Head of caudate nucleus (tissue), 42 donors: ENCODE measurements at regions not wholly inside any gene's neighbourhood (a gene's known extent, or its start where the extent isn't known, plus 50 kb on each side); places are given as distances from the start of the nearest gene placed in this dataset.
"Not testable (repeated sequence)": the region's sequence is repeated elsewhere in the genome, so short reads cannot be mapped to it uniquely, and the experiment has no call there.

ENCODE experiments used
- DNase-seq, 42 donors: peaks; one replicate each; pipeline versions ENCODE4 v3.0.0 to v3.0.0-alpha.2; 2020 to 2021; ENCODE audit warnings: mixed read lengths in 7 of 42
- intact Hi-C: fragments of 100-400 bp; cut with DNase I; formaldehyde crosslinking; loops from one replicate; pipeline ENCODE4 v1.15.0; 2022

- no peak for DNase-seq
- intact Hi-C loops: no loop called here
Observed at GRCh38 chr2:7730449-7730848, 813.2 kb downstream of the RNF144A start.

DNA sequence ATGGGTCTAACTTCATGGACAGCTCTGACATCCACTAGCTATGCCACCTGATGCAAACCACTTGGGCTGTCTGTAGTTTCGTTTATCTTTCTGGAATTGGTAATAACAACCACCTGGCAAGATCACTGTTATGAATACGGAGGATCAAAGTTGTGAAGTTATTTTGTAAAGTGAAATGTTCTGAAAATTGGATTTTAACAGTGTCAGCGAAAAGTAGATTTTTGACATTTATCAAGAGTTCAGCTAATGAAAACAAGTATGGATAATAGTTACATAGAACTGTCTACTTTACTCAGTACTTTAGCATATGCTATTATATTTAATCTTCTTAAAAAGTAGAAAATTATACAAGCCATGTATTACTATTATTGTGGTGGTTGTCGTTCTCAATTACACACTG lies 813.8 kb downstream of the RNF144A start:
- intact Hi-C loops: no loop called here
- DNase-seq: no peak

- intact Hi-C loops: no loop called here
- DNase-seq: no peak
Observed at GRCh38 chr2:7732497-7732896, 815.3 kb downstream of the RNF144A start.

GRCh38 chr2:7736646-7737305 lies 819.6 kb downstream of the RNF144A start:
- intact Hi-C loops: no loop called here

DNA sequence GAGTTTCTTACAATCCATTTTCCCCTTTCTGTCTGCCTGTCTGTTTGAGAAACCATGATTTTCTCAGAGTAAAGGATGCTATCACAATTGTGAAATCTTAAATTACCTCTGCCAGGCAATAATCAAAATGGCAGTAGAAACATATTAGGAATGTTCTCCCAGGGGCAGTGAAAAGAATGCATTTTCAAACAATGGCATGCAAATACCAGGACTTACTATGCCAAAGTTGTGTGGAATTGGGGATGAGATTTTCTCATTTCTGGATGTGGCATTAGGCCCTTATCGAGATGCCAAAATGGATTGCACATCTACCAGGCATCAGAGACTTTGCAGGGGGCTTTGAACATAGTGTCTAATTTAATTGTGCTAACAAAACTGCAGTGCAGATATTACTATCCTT lies 821.4 kb downstream of the RNF144A start:
- intact Hi-C loops: no loop called here
- no peak for DNase-seq

More at GRCh38 chr2:7736646-7737305, 819.6 kb downstream of the RNF144A start:
- no peak for DNase-seq

DNA sequence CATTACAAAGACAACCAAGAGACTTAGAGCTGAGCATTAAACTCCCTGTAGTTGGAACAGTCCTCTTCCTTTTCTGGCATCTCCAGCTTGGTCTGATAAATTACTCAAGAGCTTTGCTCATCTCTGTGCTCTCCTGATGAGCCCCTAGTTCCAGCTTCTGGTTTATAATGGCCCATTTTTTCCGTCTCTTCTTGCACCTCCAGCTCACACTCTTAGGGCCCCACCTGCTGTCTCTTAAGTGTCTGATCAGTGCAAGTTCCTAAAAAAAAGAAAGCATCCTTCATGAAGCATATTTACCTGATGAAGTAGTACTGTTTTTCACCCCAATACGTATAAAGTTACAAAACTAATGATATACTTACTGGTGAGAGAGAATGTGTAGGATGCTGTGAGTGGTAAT lies 822.9 kb downstream of the RNF144A start:
- DNase-seq: no peak
- intact Hi-C loops: no loop called here

GRCh38 chr2:7742301-7742700 lies 825.1 kb downstream of the RNF144A start:
- DNase-seq: no peak

GRCh38 chr2:7744827-7745226 lies 827.6 kb downstream of the RNF144A start:
- intact Hi-C loops: no loop called here
- DNase-seq: no peak

More at GRCh38 chr2:7742301-7742700, 825.1 kb downstream of the RNF144A start:
- intact Hi-C loops: no loop called here

GRCh38 chr2:7745369-7745768 lies 828.2 kb downstream of the RNF144A start:
- intact Hi-C loops: no loop called here
- no peak for DNase-seq

- intact Hi-C loops: no loop called here
- DNase-seq: no peak
Observed at GRCh38 chr2:7748717-7749415, 831.7 kb downstream of the RNF144A start.

DNA sequence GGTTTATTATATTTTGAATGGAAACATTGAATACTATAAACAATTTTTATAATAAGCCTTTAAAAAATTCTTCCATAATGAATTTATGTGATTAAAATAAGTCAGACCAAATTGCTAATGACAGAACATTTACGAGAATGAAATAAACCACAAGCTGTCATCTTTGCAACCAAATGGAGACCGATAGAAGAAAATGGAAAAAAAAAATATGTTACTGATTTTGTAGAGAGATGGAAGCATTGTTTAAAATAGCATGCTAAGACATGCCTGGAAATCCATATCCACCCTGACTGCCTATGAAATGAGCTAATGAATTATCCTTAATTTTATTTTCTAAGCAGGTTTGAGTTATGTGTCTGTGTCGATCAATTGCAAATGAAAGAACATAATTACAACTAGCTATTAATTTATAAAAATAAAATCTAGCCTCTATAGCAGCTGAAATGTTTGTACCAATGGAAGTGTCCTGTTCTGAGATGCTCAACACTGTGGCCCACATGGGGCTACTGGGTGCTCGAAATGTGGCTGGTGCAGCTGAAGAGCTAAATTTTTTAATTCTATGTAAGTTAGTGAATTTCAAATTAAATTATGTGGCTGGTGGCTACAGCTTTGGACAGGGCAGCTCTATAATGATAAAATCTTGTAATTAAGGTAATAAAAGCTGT lies 832.8 kb downstream of the RNF144A start:
- intact Hi-C loops: no loop called here
- no peak for DNase-seq

GRCh38 chr2:7752291-7752690 lies 835.1 kb downstream of the RNF144A start:
- intact Hi-C loops: no loop called here
- DNase-seq: no peak

DNA sequence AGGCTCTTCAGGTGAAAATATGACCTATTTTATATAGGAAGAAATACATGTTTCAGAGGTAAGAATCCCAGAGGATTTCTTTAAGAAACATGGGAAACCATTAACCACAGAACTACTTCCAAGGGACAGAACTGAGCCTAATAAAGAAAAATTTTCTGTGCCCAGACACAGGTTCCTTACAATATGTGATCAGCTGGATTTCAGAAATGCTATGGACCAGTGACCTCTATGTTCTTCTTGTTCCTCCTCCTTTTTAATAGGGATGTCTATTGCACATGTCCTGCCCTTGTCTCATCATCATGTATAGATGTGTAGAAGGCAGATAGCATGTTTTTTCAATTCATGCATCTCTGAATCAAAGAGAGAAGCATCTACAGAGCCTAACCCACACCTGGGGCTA lies 836.6 kb downstream of the RNF144A start:
- DNase-seq: no peak
- intact Hi-C loops: no loop called here

- DNase-seq: no peak
- intact Hi-C loops: no loop called here
Observed at GRCh38 chr2:7755879-7756278, 838.7 kb downstream of the RNF144A start.

- intact Hi-C loops: no loop called here
Observed at GRCh38 chr2:7758073-7758759, 841.0 kb downstream of the RNF144A start.

GRCh38 chr2:7759898-7760297 lies 842.7 kb downstream of the RNF144A start:
- DNase-seq: no peak
- intact Hi-C loops: no loop called here

More at GRCh38 chr2:7758073-7758759, 841.0 kb downstream of the RNF144A start:
- DNase-seq: no peak

GRCh38 chr2:7763418-7763817 lies 846.2 kb downstream of the RNF144A start:
- intact Hi-C loops, DNase-seq: not testable (repeated sequence)

- no peak for DNase-seq
- intact Hi-C loops: no loop called here
Observed at GRCh38 chr2:7765236-7765635, 848.0 kb downstream of the RNF144A start.

GRCh38 chr2:7766088-7766722 lies 849.0 kb downstream of the RNF144A start:
- intact Hi-C loops: no loop called here
- DNase-seq: no peak
